Trophoblast cell (in vitro differentiated cells and primary cell): ENCODE measurements at regions not wholly inside any gene's neighbourhood (a gene's known extent, or its start where the extent isn't known, plus 50 kb on each side); places are given as distances from the start of the nearest gene placed in this dataset.
A peak's percentile ranks its signal among the peaks of the same experiment; 100 is the strongest.

ENCODE experiments used
- DNase-seq, 2 donors: peaks; one replicate each; pipeline ENCODE4 v3.0.0-alpha.2; 2016
- H2AFZ ChIP-seq: 2 replicates; pipeline ENCODE4 v1.6.1; 2013; ENCODE audit warnings: low read length, moderate library complexity, mild to moderate bottlenecking; ENCODE audit not compliant: insufficient read depth, poor library complexity
- H2AK5ac ChIP-seq: 2 replicates; pipeline ENCODE4 v1.6.1; 2013; ENCODE audit warnings: mild to moderate bottlenecking, low read length
- H2BK120ac ChIP-seq: 2 replicates; pipeline ENCODE4 v1.6.1; 2013; ENCODE audit warnings: low read length, mild to moderate bottlenecking, moderate library complexity; ENCODE audit not compliant: insufficient read depth, poor library complexity
- H2BK12ac ChIP-seq: 2 replicates; pipeline ENCODE4 v1.6.1; 2013; ENCODE audit warnings: mild to moderate bottlenecking, low read length, moderate library complexity
- H2BK5ac ChIP-seq: 2 replicates; pipeline ENCODE4 v1.6.1; 2013; ENCODE audit warnings: low read length, low read depth, moderate library complexity, mild to moderate bottlenecking; ENCODE audit not compliant: poor library complexity
- H3K14ac ChIP-seq: 2 replicates; pipeline ENCODE4 v1.6.1; 2013; ENCODE audit warnings: mild to moderate bottlenecking, low read length
- H3K18ac ChIP-seq: 2 replicates; pipeline ENCODE4 v1.6.1; 2013; ENCODE audit warnings: mild to moderate bottlenecking, low read length
- H3K23ac ChIP-seq: 2 replicates; pipeline ENCODE4 v1.6.1; 2013; ENCODE audit warnings: low read length
- H3K27ac ChIP-seq: 2 replicates; pipeline ENCODE4 v1.5.1; 2013; ENCODE audit warnings: low read depth, mild to moderate bottlenecking, inconsistent platforms, low read length, moderate library complexity
- H3K27me3 ChIP-seq: 2 replicates; pipeline ENCODE4 v1.6.1; 2013; ENCODE audit warnings: inconsistent platforms, mild to moderate bottlenecking, low read length, moderate library complexity; ENCODE audit not compliant: insufficient read depth
- H3K36me3 ChIP-seq, 2 experiments: 1 replicate in 1 of 2; 2 replicates in 1 of 2; pipeline ENCODE4 v1.6.1; 2013; ENCODE audit warnings: low read length in 2 of 2, mild to moderate bottlenecking in 2 of 2, moderate library complexity in 1 of 2; ENCODE audit not compliant: insufficient read depth in 2 of 2, control insufficient read depth in 1 of 2
- H3K4ac ChIP-seq: 2 replicates; pipeline ENCODE4 v1.6.1; 2013; ENCODE audit warnings: low read depth, mild to moderate bottlenecking, low read length, moderate library complexity
- H3K4me1 ChIP-seq, 2 experiments: 1 replicate in 1 of 2; 2 replicates in 1 of 2; pipeline ENCODE4 v1.6.1; 2013; ENCODE audit warnings: low read length in 2 of 2, mild to moderate bottlenecking in 2 of 2, moderate library complexity in 1 of 2; ENCODE audit not compliant: insufficient read depth in 2 of 2, control insufficient read depth in 1 of 2
- H3K4me2 ChIP-seq: 2 replicates; pipeline ENCODE4 v1.6.1; 2013; ENCODE audit warnings: inconsistent platforms, mild to moderate bottlenecking, low read length, moderate library complexity
- H3K4me3 ChIP-seq: 2 replicates; pipeline ENCODE4 v1.5.1; 2013; ENCODE audit warnings: mild to moderate bottlenecking, low read depth, low read length, inconsistent platforms
- H3K79me1 ChIP-seq: one replicate; pipeline ENCODE4 v1.6.1; 2013; ENCODE audit warnings: low read length
- H3K79me2 ChIP-seq: 2 replicates; pipeline ENCODE4 v1.6.1; 2013; ENCODE audit warnings: low read length, mild to moderate bottlenecking; ENCODE audit not compliant: control insufficient read depth, insufficient read depth, poor library complexity
- H3K9ac ChIP-seq: 2 replicates; pipeline ENCODE4 v1.6.1; 2013; ENCODE audit warnings: mild to moderate bottlenecking, low read length
- H3K9me3 ChIP-seq: 2 replicates; pipeline ENCODE4 v1.6.1; 2013; ENCODE audit warnings: low read depth, mild to moderate bottlenecking, control low read depth, inconsistent platforms, low read length; ENCODE audit not compliant: insufficient read depth
- H4K12ac ChIP-seq: 2 replicates; pipeline ENCODE4 v1.6.1; 2013; ENCODE audit warnings: low read depth, mild to moderate bottlenecking, low read length, moderate library complexity
- H4K8ac ChIP-seq: 2 replicates; pipeline ENCODE4 v1.6.1; 2013; ENCODE audit warnings: low read depth, mild to moderate bottlenecking, low read length, moderate library complexity
- H4K91ac ChIP-seq: one replicate; pipeline ENCODE4 v1.6.1; 2013; ENCODE audit warnings: low read depth, mild to moderate bottlenecking, low read length, moderate library complexity
- WGBS: extraction: QIAGEN DNeasy Blood & Tissue Kit; methylation state at CpG from one replicate; pipeline ENCODE4 v1.1.7; 2013; ENCODE audit warnings: missing lambda C conversion rate; ENCODE audit not compliant: insufficient read length, insufficient coverage; ENCODE audit errors: extremely low coverage; 5-methylcytosine and 5-hydroxymethylcytosine counted together

DNA sequence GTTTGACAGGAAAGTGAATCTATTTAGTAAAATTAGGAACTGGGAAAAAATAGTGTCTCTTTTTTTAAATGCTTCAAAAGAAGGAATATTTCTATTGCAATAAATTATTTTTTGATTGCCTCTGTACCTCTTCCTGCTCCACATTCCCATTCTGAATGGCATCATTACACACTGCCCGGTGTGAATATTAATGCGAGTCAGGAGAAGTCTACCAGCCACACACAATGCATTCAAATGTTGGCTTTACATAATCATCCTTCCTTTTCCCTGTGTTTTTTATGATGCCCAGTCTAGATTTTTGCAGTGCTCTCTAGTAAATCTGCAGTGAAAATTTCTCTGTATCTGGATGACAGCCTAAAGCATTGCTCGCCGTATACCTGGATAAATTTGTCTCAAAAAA is 118.9 kb downstream of the SAMD5 start:
- no peak overlapping the region for H2AK5ac ChIP-seq
- no peak overlapping the region for H4K91ac ChIP-seq
- no peak for DNase-seq
- no peaks in the 10 kb centered on the region for H3K79me1 ChIP-seq
- no peaks in the 10 kb centered on the region for H3K9me3 ChIP-seq
- H2BK120ac ChIP-seq: no peak overlapping the region
- no peak overlapping the region for H3K18ac ChIP-seq
- H3K4ac ChIP-seq: no peak overlapping the region
- no peak overlapping the region for H3K14ac ChIP-seq
- no peak overlapping the region for H2BK5ac ChIP-seq
- no peak overlapping the region for H3K9ac ChIP-seq
- H3K79me2 ChIP-seq: no peaks in the 10 kb centered on the region
- no peak overlapping the region for H3K4me3 ChIP-seq
- H2BK12ac ChIP-seq: no peak overlapping the region
- H3K23ac ChIP-seq: no peak overlapping the region
- no peak overlapping the region for H2AFZ ChIP-seq
- no peak overlapping the region for H4K8ac ChIP-seq
- no peaks in the 10 kb centered on the region for H3K36me3 ChIP-seq
- H3K4me2 ChIP-seq: no peak overlapping the region
- H3K27me3 ChIP-seq: no peaks in the 10 kb centered on the region
- no peak overlapping the region for H4K12ac ChIP-seq
- H3K27ac ChIP-seq: no peak overlapping the region
- H3K4me1 ChIP-seq: no peaks in the 10 kb centered on the region
- WGBS: no CpG with 5 or more reads among the region's 4 CpGs

- no peak overlapping the region for H3K4ac ChIP-seq
- no peak overlapping the region for H3K4me2 ChIP-seq
- H2BK5ac ChIP-seq: no peak overlapping the region
- no peak overlapping the region for H3K23ac ChIP-seq
- H3K79me1 ChIP-seq: no peaks in the 10 kb centered on the region
- H4K8ac ChIP-seq: no peak overlapping the region
- no CpG with 5 or more reads among the region's 9 CpGs for WGBS
- peak; percentile 22 to 55 for DNase-seq
- H3K9me3 ChIP-seq: no peaks in the 10 kb centered on the region
- no peak overlapping the region for H3K9ac ChIP-seq
- H3K18ac ChIP-seq: no peak overlapping the region
- H3K27ac ChIP-seq: no peak overlapping the region
- no peak overlapping the region for H4K12ac ChIP-seq
- no peak overlapping the region for H2AK5ac ChIP-seq
- H2BK120ac ChIP-seq: no peak overlapping the region
- no peaks in the 10 kb centered on the region for H3K79me2 ChIP-seq
- no peak overlapping the region for H2AFZ ChIP-seq
- no peaks in the 10 kb centered on the region for H3K36me3 ChIP-seq
- no peaks in the 10 kb centered on the region for H3K4me1 ChIP-seq
- H3K14ac ChIP-seq: no peak overlapping the region
- no peak overlapping the region for H2BK12ac ChIP-seq
- no peaks in the 10 kb centered on the region for H3K27me3 ChIP-seq
- no peak overlapping the region for H3K4me3 ChIP-seq
- no peak overlapping the region for H4K91ac ChIP-seq
These were observed 124.7 kb downstream of the SAMD5 start for GRCh38 chr6:147633191-147633590.

DNA sequence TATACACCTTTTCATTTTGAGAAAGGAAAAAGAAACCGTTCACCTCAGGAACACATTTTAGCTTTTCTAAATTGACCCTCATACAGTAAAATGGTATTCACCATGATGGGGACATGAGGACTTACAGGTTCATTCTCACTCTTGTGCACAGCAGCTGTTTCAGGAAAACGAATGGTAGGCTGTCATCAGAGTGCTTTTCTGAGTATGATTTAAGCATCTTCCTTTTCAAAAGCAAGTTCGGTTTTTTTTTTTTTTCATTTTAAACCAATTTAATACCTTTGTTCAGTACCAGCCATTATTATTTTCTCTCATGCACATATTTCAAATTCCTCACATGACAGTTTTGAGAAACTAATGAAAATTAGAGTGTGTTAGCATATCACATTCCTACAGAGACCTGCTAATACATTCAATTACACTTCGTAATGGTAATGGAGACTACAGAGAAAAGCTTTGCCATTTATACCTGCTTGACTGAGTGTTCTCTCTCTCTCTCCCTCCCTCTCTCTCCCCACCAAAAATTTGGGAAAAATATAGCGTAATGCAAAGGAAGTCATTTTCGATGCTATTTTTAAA is 129.2 kb downstream of the SAMD5 start:
- no peak overlapping the region for H3K9ac ChIP-seq
- no peak overlapping the region for H4K8ac ChIP-seq
- H3K9me3 ChIP-seq: no peaks in the 10 kb centered on the region
- no CpG with 5 or more reads among the region's 6 CpGs for WGBS
- H3K79me2 ChIP-seq: no peaks in the 10 kb centered on the region
- H4K91ac ChIP-seq: no peak overlapping the region
- no peak overlapping the region for H4K12ac ChIP-seq
- no peak overlapping the region for H3K4me3 ChIP-seq
- no peaks in the 10 kb centered on the region for H3K4me1 ChIP-seq
- no peak overlapping the region for H3K27ac ChIP-seq
- H3K36me3 ChIP-seq: no peaks in the 10 kb centered on the region
- no peak overlapping the region for H2AFZ ChIP-seq
- H3K14ac ChIP-seq: no peak overlapping the region
- H2BK5ac ChIP-seq: no peak overlapping the region
- no peak overlapping the region for H3K4me2 ChIP-seq
- H3K23ac ChIP-seq: no peak overlapping the region
- H2AK5ac ChIP-seq: no peak overlapping the region
- no peaks in the 10 kb centered on the region for H3K27me3 ChIP-seq
- no peak overlapping the region for H3K18ac ChIP-seq
- no peak overlapping the region for H3K4ac ChIP-seq
- H2BK12ac ChIP-seq: no peak overlapping the region
- H2BK120ac ChIP-seq: no peak overlapping the region
- DNase-seq: no peak
- no peaks in the 10 kb centered on the region for H3K79me1 ChIP-seq

DNA sequence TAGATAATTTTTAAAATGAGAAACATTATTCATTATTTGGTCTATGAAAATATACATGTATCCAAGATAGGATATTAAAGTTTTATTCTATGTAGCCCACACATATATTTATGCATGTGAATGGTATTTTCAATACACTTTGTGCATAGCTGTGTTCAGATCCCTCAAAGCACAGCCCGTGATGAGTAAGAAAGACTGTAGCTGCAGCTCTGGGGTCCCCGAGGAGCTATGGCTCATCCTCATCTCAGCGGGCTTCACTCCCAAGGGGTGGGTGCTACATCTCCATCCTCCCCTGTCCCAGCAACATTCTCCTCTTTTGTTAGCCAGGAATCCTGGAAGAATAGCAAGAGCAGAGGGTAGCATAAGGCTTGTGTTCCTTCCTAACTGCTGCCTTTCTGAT is 130.8 kb downstream of the SAMD5 start:
- Histone ChIP-seq H3K9me3 (no peaks in the 10 kb centered on the region), H4K12ac (no peak overlapping the region), H3K23ac (no peak overlapping the region), H2BK12ac (no peak overlapping the region), H3K36me3 (no peaks in the 10 kb centered on the region), H3K4me2 (no peak overlapping the region), H2AK5ac (no peak overlapping the region), H3K79me1 (no peaks in the 10 kb centered on the region), H3K4me3 (no peak overlapping the region), H3K27ac (no peak overlapping the region), H2AFZ (no peak overlapping the region), H3K27me3 (no peaks in the 10 kb centered on the region), H3K9ac (no peak overlapping the region), H3K14ac (no peak overlapping the region), H3K4me1 (no peaks in the 10 kb centered on the region), H3K4ac (no peak overlapping the region), H3K79me2 (no peaks in the 10 kb centered on the region), H2BK120ac (no peak overlapping the region), H4K91ac (no peak overlapping the region), H4K8ac (no peak overlapping the region), H3K18ac (no peak overlapping the region), H2BK5ac (no peak overlapping the region)
- no peak for DNase-seq
- WGBS: no CpG with 5 or more reads among the region's 3 CpGs
